WI38 (cell line): ENCODE measurements at regions not wholly inside any gene's neighbourhood (a gene's known extent, or its start where the extent isn't known, plus 50 kb on each side); places are given as distances from the start of the nearest gene placed in this dataset.

ENCODE experiments used
- H3K4me3 ChIP-seq: 2 replicates; pipeline ENCODE4 v1.5.1; 2011; ENCODE audit warnings: low read depth, mild to moderate bottlenecking, control low read depth, low read length
- TF ChIP-seq, protein P1 (sequence below): IDR thresholded peaks from 2 replicates; pipeline ENCODE4 v1.5.1; 2012; ENCODE audit warnings: low read depth, mild to moderate bottlenecking, control low read depth, low read length

- TF ChIP-seq, protein P1, sequence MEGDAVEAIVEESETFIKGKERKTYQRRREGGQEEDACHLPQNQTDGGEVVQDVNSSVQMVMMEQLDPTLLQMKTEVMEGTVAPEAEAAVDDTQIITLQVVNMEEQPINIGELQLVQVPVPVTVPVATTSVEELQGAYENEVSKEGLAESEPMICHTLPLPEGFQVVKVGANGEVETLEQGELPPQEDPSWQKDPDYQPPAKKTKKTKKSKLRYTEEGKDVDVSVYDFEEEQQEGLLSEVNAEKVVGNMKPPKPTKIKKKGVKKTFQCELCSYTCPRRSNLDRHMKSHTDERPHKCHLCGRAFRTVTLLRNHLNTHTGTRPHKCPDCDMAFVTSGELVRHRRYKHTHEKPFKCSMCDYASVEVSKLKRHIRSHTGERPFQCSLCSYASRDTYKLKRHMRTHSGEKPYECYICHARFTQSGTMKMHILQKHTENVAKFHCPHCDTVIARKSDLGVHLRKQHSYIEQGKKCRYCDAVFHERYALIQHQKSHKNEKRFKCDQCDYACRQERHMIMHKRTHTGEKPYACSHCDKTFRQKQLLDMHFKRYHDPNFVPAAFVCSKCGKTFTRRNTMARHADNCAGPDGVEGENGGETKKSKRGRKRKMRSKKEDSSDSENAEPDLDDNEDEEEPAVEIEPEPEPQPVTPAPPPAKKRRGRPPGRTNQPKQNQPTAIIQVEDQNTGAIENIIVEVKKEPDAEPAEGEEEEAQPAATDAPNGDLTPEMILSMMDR, result no peak
- H3K4me3 ChIP-seq, result no peak overlapping the region
Measured at GRCh38 chr18:24757134-24757533, 296.7 kb downstream of the HRH4 start.

GRCh38 chr18:24761765-24762164 lies 301.3 kb downstream of the HRH4 start:
- TF ChIP-seq, protein P1, result no peak
- H3K4me3 ChIP-seq, result no peak overlapping the region

DNA sequence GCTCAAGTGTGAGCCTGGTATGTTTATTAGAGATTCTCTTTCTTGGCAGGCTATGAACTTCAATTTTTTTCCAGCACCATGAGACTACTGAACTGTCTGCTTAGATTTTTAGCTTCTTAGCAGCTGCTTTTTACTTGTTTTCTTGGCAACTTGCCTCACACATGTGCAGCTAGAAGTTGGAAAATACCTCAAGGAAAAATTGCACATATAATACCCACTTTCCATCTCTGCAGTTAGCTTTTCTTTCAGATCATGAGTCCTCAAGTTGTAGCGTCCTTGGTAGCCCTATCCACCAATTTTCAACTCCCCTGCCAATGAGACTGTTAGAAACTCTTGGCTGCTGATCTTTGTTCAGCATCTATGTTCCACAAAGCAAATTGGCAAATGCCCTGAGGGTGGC lies 302.1 kb downstream of the HRH4 start:
- TF ChIP-seq, protein P1, result no peak
- H3K4me3 ChIP-seq, result no peak overlapping the region

GRCh38 chr18:24763765-24764513 lies 303.5 kb downstream of the HRH4 start:
- TF ChIP-seq, protein P1, result no peak
- H3K4me3 ChIP-seq, result no peak overlapping the region

DNA sequence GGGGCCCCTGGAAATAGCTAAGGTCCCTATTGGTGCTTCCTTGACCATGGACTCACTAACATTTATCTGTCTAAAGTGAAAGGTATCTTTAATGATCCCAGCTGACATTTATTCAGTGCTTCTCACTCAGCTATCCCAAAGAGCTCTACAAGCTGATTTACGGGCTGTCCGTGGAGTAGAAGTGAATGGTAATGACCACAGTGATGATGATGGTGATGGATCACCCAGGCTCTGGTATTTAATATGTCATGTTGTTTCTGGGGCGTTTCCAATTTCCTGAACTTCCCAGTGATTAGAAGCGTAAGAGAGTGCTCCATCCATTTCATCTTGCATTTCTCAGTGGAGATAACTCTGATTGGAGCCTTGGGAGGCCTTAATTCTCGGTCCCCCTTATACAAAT lies 304.3 kb downstream of the HRH4 start:
- H3K4me3 ChIP-seq, result no peak overlapping the region
- TF ChIP-seq, protein P1, result no peak

GRCh38 chr18:24766376-24766775 lies 305.9 kb downstream of the HRH4 start:
- TF ChIP-seq, protein P1, result no peak
- no peak overlapping the region for H3K4me3 ChIP-seq

GRCh38 chr18:24770311-24771024 lies 310.0 kb downstream of the HRH4 start:
- TF ChIP-seq, protein P1, result no peak
- H3K4me3 ChIP-seq, result no peak overlapping the region
